K562 (cell line): ENCODE measurements at regions not wholly inside any gene's neighbourhood (a gene's known extent, or its start where the extent isn't known, plus 50 kb on each side); places are given as distances from the start of the nearest gene placed in this dataset.
"Not testable (repeated sequence)": the region's sequence is repeated elsewhere in the genome, so short reads cannot be mapped to it uniquely, and the experiment has no call there.

Experiments
- CTCF ChIP-seq, 3 experiments: IDR thresholded peaks in 2 of 3; conservative IDR thresholded peaks in 1 of 3; 2 replicates each; pipeline ENCODE4 v1.5.1; 2011 to 2012; ENCODE audit warnings: low read length in 3 of 3, mild to moderate bottlenecking in 3 of 3, control low read depth in 2 of 3, improper control_type of control experiment in 1 of 3, inconsistent platforms in 1 of 3, low read depth in 1 of 3, mixed read lengths in 1 of 3, moderate library complexity in 1 of 3; ENCODE audit not compliant: insufficient read depth in 2 of 3
- NFE2L1 ChIP-seq: fragments of 450-650 bp; IDR thresholded peaks from 2 replicates; pipeline ENCODE4 v1.6.1; 2016; ENCODE audit warnings: missing genetic modification characterization, low read depth, mild to moderate bottlenecking, missing compliant biosample characterization, moderate library complexity, borderline replicate concordance
- POLR2A ChIP-seq: fragments of 450-650 bp; conservative IDR thresholded peaks from 2 replicates; pipeline ENCODE4 v1.6.1; 2016
- POLR2AphosphoS5 ChIP-seq: IDR thresholded peaks from 2 replicates; pipeline ENCODE4 v1.6.1; 2011; ENCODE audit warnings: mild to moderate bottlenecking, low read depth, low read length, moderate library complexity; ENCODE audit not compliant: control insufficient read depth, insufficient read depth
- PREB ChIP-seq: sonication (generic); formaldehyde crosslinking; IDR thresholded peaks from 2 replicates; pipeline ENCODE4 v1.8.1; 2023; ENCODE audit warnings: mild to moderate bottlenecking, missing genetic modification reagents
- TAF1 ChIP-seq: IDR thresholded peaks from 2 replicates; pipeline ENCODE4 v1.6.1; 2011; ENCODE audit warnings: mild to moderate bottlenecking, low read length, moderate library complexity; ENCODE audit not compliant: insufficient read depth, control insufficient read depth, severe bottlenecking; ENCODE audit errors: extremely low read depth
- ZNF12 ChIP-seq: sonication (generic); formaldehyde crosslinking; IDR thresholded peaks from 2 replicates; pipeline ENCODE4 v1.4.0; 2020; ENCODE audit warnings: mild to moderate bottlenecking, missing genetic modification reagents
- ZNF511 ChIP-seq: sonication (generic); formaldehyde crosslinking; IDR thresholded peaks from 2 replicates; pipeline ENCODE4 v1.8.0; 2022; ENCODE audit warnings: mild to moderate bottlenecking, missing genetic modification reagents
- ZNF77 ChIP-seq: fragments of 250-450 bp; sonication (Bioruptor Pico); IDR thresholded peaks from 2 replicates; pipeline ENCODE4 v1.5.0; 2020

- TF ChIP-seq PREB; POLR2AphosphoS5; NFE2L1 (tag); ZNF12 (CRISPR knock-in tag); ZNF511; TAF1; CTCF (IDR thresholded peaks at IDR 0.05 in 2 of 3, conservative IDR thresholded peaks at IDR 0.05 in 1 of 3; ENCODE audit: insufficient read depth in 2 of 3, low read depth in 1 of 3, low read length in 3 of 3); POLR2A; ZNF77 (CRISPR knock-in tag): not testable (repeated sequence)
These were observed 87.5 kb downstream of the GYPE start for GRCh38 chr4:143817866-143818265.
